ENCODE measurements at regions not wholly inside any gene's neighbourhood (a gene's known extent, or its start where the extent isn't known, plus 50 kb on each side); places are given as distances from the start of the nearest gene placed in this dataset.
"Not testable (repeated sequence)": the region's sequence is repeated elsewhere in the genome, so short reads cannot be mapped to it uniquely, and the experiment has no call there.

GRCh38 chr3:30538791-30539190, 67.6 kb upstream of the TGFBR2 start:
- no peak for DNase-seq (ENCODE audit: low read depth, low spot score)
- BruUV-seq (replicated peaks), result no TSS peak
- POLR2A ChIA-PET, result no interaction called here

DNA sequence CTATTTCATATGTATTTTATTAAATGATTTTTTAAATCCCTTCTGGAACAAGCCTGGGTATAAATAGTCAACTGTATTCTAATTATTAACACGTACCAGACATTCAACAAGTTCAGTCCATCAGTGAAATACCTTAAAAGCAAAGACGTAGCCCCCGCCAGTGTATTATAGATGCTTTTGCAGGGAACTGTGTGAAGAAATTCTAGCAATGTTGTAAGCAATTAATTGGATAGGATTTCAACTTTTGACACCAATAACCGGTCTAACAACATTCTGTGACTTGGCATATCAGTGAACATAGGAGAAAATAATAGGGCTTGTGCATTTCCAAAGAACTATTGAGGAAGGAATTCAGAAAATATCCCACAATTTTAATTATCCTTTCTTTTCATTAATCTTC, 67.2 kb upstream of the TGFBR2 start:
- TF ChIP-seq SIN3A (IDR thresholded peaks at IDR 0.05; ENCODE audit: borderline replicate concordance, insufficient read depth, low read depth, low read length), result no peak
- ChIA-PET POLR2A (no interaction called here), CTCF (no interaction called here)
- no TSS peak for BruUV-seq (replicated peaks)
- H3K27me3 ChIP-seq (ENCODE audit: control insufficient read depth, insufficient read depth, low read length), result no peaks in the 10 kb centered on the region
- in situ Hi-C loops (cut with HindIII; ENCODE audit: low pct_unique_long_range_greater_than_20kb, low sequenced_read_pairs), result no loop called here
- H3K4me3 ChIP-seq (ENCODE audit: low read depth in 2 of 2, low read length in 2 of 2), result no peak overlapping the region
- no peaks in the 10 kb centered on the region for H3K9me3 ChIP-seq (ENCODE audit: control insufficient read depth, insufficient read depth, low read depth, low read length)
- ATAC-seq, result no peak
- no peaks in the 10 kb centered on the region for H3K4me1 ChIP-seq (ENCODE audit: control insufficient read depth, insufficient read depth, low read length)
- DNase-seq (ENCODE audit: low read depth, low spot score), result no peak
- intact Hi-C loops (cut with micrococcal nuclease; ENCODE audit: unreplicated experiment), result no loop called here
- H3K36me3 ChIP-seq (ENCODE audit: control insufficient read depth, insufficient read depth, low read length), result no peaks in the 10 kb centered on the region
- H3K27ac ChIP-seq (ENCODE audit: low read length), result no peak overlapping the region

More at GRCh38 chr3:30538791-30539190, 67.6 kb upstream of the TGFBR2 start:
- intact Hi-C loops (cut with micrococcal nuclease; ENCODE audit: unreplicated experiment), result no loop called here
- Histone ChIP-seq H3K4me1 (ENCODE audit: control insufficient read depth, insufficient read depth, low read length) (no peaks in the 10 kb centered on the region), H3K27ac (ENCODE audit: low read length) (no peak overlapping the region), H3K9me3 (ENCODE audit: control insufficient read depth, insufficient read depth, low read depth, low read length) (no peaks in the 10 kb centered on the region), H3K36me3 (ENCODE audit: control insufficient read depth, insufficient read depth, low read length) (no peaks in the 10 kb centered on the region), H3K4me3 (ENCODE audit: low read depth in 2 of 2, low read length in 2 of 2) (no peak overlapping the region), H3K27me3 (ENCODE audit: control insufficient read depth, insufficient read depth, low read length) (no peaks in the 10 kb centered on the region)
- no peak for TF ChIP-seq TCF7L2 (IDR thresholded peaks at IDR 0.05; ENCODE audit: low read depth, low read length)
- TF ChIP-seq CTCF (IDR thresholded peaks at IDR 0.05), result no peak
- TF ChIP-seq POLR2AphosphoS5 (IDR thresholded peaks at IDR 0.05; ENCODE audit: low read depth, low read length), result no peak
- no peak for TF ChIP-seq SIN3A (IDR thresholded peaks at IDR 0.05; ENCODE audit: borderline replicate concordance, insufficient read depth, low read depth, low read length)
- no peak for TF ChIP-seq REST (IDR thresholded peaks at IDR 0.05; ENCODE audit: insufficient read depth in 1 of 2, low read depth in 2 of 2, low read length in 1 of 2)
- ATAC-seq, result no peak
- CTCF ChIA-PET, result no interaction called here
- in situ Hi-C loops (cut with HindIII; ENCODE audit: low pct_unique_long_range_greater_than_20kb, low sequenced_read_pairs), result no loop called here

DNA sequence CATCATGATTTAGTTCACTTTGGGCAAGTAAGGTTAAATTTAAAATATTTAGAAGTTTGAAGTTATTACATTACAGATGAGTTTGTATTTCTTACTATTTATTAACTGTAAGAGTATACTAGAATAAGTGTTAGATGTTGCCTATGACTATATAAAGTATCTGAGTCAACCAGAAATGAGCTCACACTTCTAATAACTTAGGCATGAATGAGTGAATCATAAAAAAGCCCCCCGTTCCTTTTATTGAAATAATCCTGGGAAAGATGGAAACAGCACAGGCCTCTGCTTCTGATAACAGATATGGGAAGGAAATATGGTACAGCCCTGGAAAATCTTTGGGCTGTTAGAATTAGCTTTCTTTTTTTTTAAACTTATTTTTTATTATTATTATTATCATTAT, 66.6 kb upstream of the TGFBR2 start:
- no TSS peak for BruUV-seq (replicated peaks)
- no peaks in the 10 kb centered on the region for H3K9me3 ChIP-seq (ENCODE audit: control insufficient read depth, insufficient read depth, low read depth, low read length)
- H3K4me1 ChIP-seq (ENCODE audit: control insufficient read depth, insufficient read depth, low read length), result no peaks in the 10 kb centered on the region; the same call in 1 of the 2 replicates
- no peaks in the 10 kb centered on the region for H3K27me3 ChIP-seq (ENCODE audit: control insufficient read depth, insufficient read depth, low read length)
- H3K4me3 ChIP-seq (ENCODE audit: low read depth in 2 of 2, low read length in 2 of 2), result no peak overlapping the region
- intact Hi-C loops (cut with micrococcal nuclease; ENCODE audit: unreplicated experiment) (no loop called here), in situ Hi-C loops (cut with HindIII; ENCODE audit: low pct_unique_long_range_greater_than_20kb, low sequenced_read_pairs) (no loop called here)
- H3K27ac ChIP-seq (ENCODE audit: low read length), result no peak overlapping the region
- no peak for DNase-seq (ENCODE audit: low read depth, low spot score)
- CTCF ChIA-PET, result interaction anchor here (0.6 kb wide), 1 partner anchor 21 kb away, joined by 4 read pairs; no protein-coding TSS in a partner anchor
- no peak for ATAC-seq
- TF ChIP-seq TCF7L2 (IDR thresholded peaks at IDR 0.05; ENCODE audit: low read depth, low read length) (no peak), POLR2AphosphoS5 (IDR thresholded peaks at IDR 0.05; ENCODE audit: low read depth, low read length) (no peak), CTCF (IDR thresholded peaks at IDR 0.05) (no peak), SIN3A (IDR thresholded peaks at IDR 0.05; ENCODE audit: borderline replicate concordance, insufficient read depth, low read depth, low read length) (no peak), REST (IDR thresholded peaks at IDR 0.05; ENCODE audit: insufficient read depth in 1 of 2, low read depth in 2 of 2, low read length in 1 of 2) (no peak)
- POLR2A ChIA-PET, result no interaction called here
- H3K36me3 ChIP-seq (ENCODE audit: control insufficient read depth, insufficient read depth, low read length), result no peaks in the 10 kb centered on the region

GRCh38 chr3:30541156-30541555, 65.2 kb upstream of the TGFBR2 start:
- intact Hi-C loops (cut with micrococcal nuclease; ENCODE audit: unreplicated experiment); H3K27ac ChIP-seq (ENCODE audit: low read length); DNase-seq (ENCODE audit: low read depth, low spot score); POLR2A ChIA-PET; in situ Hi-C loops (cut with HindIII; ENCODE audit: low pct_unique_long_range_greater_than_20kb, low sequenced_read_pairs); ATAC-seq; H3K27me3 ChIP-seq (ENCODE audit: control insufficient read depth, insufficient read depth, low read length); H3K36me3 ChIP-seq (ENCODE audit: control insufficient read depth, insufficient read depth, low read length); H3K4me3 ChIP-seq (ENCODE audit: low read depth in 2 of 2, low read length in 2 of 2); CTCF ChIA-PET; H3K4me1 ChIP-seq (ENCODE audit: control insufficient read depth, insufficient read depth, low read length); H3K9me3 ChIP-seq (ENCODE audit: control insufficient read depth, insufficient read depth, low read depth, low read length); BruUV-seq (replicated peaks): not testable (repeated sequence)

Measured in Panc1 (cell line).